Dermis blood vessel endothelial cell (primary cell): ENCODE measurements at regions not wholly inside any gene's neighbourhood (a gene's known extent, or its start where the extent isn't known, plus 50 kb on each side); places are given as distances from the start of the nearest gene placed in this dataset.
"Not testable (repeated sequence)": the region's sequence is repeated elsewhere in the genome, so short reads cannot be mapped to it uniquely, and the experiment has no call there.

Experiments used
- DNase-seq: peaks from one replicate; pipeline ENCODE4 v3.0.0; 2010

DNA sequence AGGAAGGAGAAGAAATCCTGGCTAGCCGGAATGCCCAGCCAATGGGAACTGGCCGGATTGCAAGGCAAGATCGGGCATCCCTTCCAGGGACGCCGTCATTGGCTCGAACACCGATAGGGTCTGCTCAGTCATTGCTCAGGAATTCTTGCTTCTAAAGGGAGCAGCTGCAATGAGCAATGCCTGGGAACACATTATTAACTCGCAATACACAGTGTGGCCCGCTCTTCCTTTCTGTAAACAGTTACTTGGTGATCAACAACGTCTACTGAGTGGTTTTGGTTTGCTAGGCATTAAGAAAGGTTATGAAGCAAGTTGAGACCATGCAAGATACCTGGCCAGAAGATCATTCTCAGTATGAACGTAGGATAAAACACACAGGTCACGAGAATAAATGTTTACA, 165.4 kb upstream of the CITED2 start:
- DNase-seq, result peak; percentile 95

- DNase-seq, result peak; percentile 95
These were observed 163.9 kb upstream of the CITED2 start for GRCh38 chr6:139538366-139538765.

DNA sequence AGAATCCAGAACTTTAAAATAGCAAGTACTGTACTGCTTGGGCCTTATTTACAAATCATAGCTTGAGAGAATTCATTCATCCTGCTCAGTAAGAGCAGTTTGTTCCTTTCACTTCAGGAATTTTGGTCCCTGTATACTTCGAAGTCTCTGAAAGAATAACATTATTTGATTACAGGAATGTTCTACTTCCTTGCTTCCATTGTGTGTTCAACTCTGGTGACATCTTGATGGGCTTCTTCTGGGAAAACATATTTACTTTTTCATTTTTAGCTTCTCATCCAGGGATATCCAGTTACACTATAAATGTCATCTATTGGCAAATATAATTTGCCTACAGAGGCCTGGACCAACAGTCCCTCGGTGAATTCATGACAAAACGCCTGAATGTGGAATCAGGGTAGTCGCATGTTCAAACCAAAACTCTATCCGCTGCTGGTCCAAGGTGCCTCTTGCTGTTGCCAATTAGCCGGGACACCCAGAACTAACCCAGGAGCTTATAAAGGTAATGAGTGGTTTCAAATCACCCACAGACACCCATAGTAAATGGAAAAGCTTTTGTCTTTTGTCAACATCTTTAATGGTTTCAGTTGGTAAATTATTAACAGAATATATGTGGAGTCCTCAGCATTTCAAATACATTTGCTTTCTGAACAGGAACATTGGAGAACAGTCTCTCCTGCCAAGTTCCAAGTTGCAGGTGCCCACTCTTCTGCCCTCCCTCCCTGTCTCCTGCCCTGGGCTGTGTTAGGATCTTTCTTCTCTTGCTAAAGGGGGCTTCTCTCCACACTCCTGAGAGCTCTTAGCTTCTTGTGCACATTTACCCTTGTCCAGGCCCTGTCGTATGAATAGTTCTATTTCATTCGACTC, 162.5 kb upstream of the CITED2 start:
- peak; percentile 67 for DNase-seq

DNA sequence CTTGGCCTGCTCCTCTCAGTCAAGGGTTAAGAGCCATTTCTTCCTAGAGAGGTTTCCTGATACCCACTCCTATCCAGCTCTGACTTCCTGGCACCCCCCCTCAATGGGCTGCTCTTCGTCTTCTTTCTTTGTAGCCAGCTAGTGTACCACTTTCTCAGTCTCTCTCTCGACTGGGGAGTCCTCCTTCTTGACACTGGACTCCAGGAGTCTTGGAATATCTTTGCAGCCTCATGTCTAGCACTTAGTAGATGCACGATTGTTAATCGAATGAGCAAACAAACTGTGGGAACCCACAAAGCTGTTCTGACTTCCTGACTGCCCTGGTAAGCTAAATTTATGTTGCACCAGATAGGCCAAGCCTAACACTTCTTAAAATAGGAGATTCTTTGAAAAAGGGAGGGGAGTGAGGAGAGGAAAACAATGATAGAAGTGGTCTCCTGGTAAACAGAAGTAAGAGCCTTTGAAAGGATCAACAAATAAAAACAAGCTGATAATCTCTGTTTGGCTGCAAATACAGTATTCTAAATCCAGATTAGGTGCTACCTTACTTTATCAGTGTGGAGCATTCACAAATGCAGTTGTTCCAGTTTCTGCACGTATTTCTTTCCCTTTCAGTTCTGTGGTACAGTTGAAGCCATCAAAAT, 160.1 kb upstream of the CITED2 start:
- DNase-seq, result no peak

- peak; percentile 65 for DNase-seq
These were observed 159.4 kb upstream of the CITED2 start for GRCh38 chr6:139533573-139534471.

DNA sequence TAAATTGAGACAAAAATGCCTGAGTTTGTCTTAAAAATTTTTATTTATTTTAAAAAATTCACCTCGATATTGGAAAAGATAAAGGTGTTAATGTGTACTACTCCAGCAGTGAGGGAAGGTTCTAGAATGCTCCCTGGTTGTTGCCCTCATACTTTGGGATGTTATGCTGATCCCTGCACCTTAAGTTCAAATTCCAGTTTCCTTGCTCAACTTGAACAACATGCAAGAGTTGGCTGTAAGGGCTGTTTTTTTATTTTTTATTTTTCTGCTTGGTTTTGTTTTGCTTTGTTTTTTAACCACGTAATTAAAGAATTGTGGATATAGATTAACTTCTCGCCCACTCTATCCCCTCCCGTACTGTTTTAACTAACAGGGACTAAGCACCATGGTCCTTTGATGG, 158.7 kb upstream of the CITED2 start:
- DNase-seq, result no peak

- no peak for DNase-seq
These were observed 157.0 kb upstream of the CITED2 start for GRCh38 chr6:139531148-139532115.

DNA sequence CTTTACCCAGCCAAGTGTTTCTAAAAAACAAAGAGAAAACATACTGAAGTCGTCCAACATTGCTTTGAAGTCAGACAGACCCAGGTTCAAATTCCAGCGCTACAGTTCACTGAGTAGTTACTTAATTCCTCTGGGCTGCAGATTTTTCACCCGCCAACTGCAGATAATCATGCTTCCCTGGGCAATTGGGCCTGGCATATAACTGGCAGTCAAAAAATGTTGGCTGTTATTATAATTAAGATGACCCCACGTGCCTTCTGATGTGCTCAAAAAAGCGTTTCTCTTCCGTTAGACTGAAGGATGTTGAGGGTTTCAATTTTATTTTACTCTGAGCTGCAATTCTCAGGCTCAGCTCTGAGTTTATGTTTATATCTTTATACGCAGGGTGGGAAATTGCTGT, 156.1 kb upstream of the CITED2 start:
- no peak for DNase-seq

GRCh38 chr6:139529420-139529819, 155.0 kb upstream of the CITED2 start:
- DNase-seq, result no peak

GRCh38 chr6:139528471-139528870, 154.0 kb upstream of the CITED2 start:
- no peak for DNase-seq

GRCh38 chr6:139525415-139525814, 151.0 kb upstream of the CITED2 start:
- DNase-seq, result no peak

GRCh38 chr6:139523986-139524385, 149.5 kb upstream of the CITED2 start:
- DNase-seq, result no peak

DNA sequence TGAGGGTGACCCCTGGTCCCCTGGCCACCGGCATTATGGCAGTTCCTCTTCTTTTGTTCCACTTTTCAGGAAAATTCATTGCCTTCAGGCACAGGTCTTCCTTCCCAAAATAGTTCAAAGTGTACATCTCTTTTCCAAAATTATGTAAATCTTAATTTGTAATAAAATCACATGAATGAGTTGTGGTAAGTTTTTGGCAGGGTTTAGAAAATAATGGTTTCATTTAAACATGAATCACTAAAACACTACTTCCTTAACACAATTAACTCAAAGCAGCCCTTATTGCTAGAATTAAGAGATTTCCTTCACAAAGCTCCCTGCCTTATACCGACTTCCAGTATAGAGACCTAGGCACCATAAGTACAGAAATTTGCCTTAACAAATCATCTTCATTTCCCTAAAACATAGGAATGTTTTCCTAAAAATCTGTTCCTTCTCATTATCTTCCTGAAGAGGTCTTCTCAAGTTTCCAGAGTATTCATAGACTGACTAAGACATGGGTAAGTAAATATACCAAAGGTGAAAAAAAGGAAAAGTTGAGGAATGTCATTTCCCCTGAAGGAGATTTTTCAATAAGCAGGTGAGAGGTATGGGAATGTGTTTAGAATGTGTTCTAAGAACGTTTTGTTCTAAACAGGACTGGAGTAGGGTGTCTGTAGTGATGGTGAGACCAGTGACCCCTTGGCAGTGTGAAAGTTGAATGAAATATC, 148.2 kb upstream of the CITED2 start:
- no peak for DNase-seq

DNA sequence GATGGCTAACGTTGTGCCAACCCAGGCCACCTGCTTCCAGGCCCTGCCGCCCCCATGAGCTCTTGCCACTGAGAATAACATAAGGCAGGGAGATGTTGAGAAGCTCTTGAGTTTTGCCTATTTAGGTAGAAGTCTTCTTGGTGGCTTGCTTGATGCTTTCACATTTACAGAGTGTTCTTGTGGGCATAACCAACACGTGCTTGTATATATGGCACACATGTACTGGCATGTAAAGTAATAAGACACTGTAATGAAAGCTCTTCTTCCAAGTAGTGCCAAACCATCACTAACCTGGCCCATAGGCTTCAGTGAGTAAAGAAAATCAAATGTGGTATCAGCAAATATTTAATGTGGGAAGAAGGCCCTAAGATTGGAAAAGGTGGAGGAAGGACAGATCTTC, 146.9 kb upstream of the CITED2 start:
- DNase-seq, result no peak

DNA sequence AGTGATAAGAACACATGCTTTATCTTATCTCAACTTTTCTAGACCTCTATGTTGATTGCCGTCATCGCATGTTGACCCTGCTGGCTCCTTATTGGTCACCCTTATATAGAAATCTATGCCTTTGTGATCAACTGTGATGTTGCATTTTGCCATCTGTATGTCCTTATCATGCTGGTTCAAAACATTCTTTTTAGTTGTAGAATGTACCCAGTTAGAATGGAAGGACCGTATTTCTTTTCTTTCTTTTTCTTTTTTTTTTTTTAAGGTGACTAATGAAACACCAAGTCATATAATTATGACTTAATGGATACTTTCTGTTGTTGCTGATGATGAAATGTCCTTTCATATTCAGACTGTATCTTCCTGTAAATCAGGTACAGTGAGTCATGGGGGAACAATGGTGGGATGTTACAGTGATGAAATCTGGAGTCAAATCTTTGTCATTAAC, 145.9 kb upstream of the CITED2 start:
- peak; percentile 52 for DNase-seq

GRCh38 chr6:139519571-139520031, 145.2 kb upstream of the CITED2 start:
- no peak for DNase-seq

DNA sequence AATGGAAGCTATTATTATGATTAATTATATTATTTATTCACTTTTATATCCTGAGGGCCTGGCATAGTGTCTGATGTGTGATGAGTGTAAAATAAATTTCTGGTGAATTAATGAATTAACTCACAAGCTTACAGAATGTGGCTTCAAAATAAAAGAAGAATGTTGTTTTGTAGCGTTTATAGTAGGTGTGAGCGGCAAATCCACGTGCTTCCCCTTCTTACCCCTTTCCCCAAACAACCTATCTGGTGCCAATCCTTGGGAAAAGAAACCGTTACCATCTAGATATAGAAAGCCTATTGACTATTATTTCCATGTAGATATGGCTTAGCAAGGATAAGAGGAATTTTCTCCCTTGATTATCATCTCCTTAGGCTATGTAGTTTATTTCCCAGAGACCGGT, 144.6 kb upstream of the CITED2 start:
- no peak for DNase-seq

GRCh38 chr6:139518556-139519091, 144.2 kb upstream of the CITED2 start:
- no peak for DNase-seq

- DNase-seq, result not testable (repeated sequence)
These were observed 143.6 kb upstream of the CITED2 start for GRCh38 chr6:139517998-139518555.

DNA sequence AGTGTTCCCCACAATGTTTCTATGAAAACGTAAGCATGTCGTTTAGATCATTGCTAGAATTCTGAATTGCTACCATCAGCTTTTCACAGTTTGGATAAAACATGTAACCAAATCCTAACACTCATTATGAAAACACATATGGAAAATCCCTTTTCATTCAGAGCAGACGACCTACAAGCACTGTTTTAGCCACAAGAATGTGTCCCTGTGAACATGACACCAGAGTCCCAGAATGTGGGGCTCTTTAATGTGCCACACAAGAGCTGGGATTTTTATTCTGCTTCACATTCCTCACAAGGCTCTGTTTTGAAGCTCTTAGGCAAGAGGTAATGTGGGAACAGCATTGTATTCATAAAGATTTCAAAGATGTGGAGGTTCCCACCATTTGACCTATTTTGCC, 141.1 kb upstream of the CITED2 start:
- no peak for DNase-seq
